GM18907 (cell line): ENCODE measurements at regions not wholly inside any gene's neighbourhood (a gene's known extent, or its start where the extent isn't known, plus 50 kb on each side); places are given as distances from the start of the nearest gene placed in this dataset.
"Not testable (repeated sequence)": the region's sequence is repeated elsewhere in the genome, so short reads cannot be mapped to it uniquely, and the experiment has no call there.

ENCODE experiments used
- ATAC-seq: cut with Tn5 transposase; IDR thresholded peaks from one replicate; pipeline ENCODE4 v1.9.1; 2021; ENCODE audit warnings: mild to moderate bottlenecking, moderate library complexity; ENCODE audit not compliant: unreplicated experiment

DNA sequence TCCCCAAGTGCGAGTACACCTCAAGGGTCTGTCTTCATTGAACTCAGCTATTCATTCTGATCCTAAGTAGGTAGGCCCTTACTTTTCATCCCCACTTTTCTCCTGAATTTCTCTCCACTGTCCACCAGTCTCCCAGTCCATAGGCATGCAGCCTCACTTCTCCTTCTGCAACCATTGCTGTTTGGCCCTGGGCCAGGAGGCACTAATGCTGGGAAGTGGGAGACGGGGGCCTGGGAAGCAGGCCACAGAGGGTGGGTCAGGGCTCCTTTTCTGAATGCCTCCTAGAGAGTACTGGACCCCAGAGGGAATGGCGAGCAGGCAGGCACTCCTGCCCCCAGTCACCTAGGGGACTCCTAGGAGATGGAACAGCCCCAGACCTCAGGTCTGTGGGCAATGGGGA, 203.5 kb upstream of the RPL34 start:
- ATAC-seq, result no peak

DNA sequence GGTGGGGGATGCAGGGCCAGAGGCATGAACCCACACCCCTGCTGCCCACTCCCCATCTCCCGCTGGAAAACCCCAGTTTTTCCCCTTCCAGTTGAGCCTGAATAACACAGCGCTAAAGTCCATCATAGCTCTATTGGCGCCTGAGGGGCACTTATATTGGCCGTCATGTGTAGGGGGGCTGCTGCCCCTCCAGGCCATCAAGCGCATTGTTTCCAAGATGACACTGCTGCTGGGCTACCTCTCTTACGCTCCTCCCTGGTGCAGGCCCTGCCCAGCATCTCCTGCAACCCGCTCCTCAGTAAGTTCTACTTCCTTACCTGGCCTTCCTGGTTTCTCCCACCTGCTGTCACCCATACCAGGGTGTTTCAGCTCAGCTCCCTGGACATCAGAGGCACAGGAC, 205.0 kb upstream of the RPL34 start:
- no peak for ATAC-seq

DNA sequence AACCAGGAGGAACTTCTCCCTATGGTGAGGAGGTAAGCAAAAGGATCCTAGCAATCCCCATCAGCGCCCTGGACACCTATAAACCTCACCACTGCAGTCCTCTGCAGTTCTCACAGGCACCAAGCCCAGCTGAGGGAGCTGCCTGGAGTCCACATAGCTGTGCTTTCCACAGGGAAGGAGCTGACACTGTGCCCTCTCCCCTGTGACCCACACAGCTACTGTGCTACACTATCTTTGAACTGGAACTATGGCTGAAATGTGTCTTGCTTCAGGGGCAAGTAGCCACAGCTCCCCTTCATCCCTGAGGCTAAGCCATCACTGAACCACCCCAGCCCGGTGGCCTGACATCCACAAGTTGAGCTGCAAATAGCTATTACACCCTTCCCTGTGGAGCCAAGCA, 208.5 kb upstream of the RPL34 start:
- ATAC-seq, result no peak

DNA sequence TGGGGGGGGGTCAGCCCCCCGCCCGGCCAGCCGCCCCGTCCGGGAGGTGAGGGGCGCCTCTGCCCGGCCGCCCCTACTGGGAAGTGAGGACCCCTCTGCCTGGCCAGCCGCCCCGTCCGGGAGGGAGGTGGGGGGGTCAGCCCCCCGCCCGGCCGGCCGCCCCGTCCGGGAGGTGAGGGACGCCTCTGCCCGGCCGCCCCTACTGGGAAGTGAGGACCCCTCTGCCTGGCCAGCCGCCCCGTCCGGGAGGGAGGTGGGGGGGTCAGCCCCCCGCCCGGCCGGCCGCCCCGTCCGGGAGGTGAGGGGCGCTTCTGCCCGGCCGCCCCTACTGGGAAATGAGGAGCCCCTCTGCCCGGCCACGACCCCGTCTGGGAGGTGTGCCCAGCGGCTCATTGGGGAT, 210.7 kb upstream of the RPL34 start:
- ATAC-seq, result not testable (repeated sequence)

DNA sequence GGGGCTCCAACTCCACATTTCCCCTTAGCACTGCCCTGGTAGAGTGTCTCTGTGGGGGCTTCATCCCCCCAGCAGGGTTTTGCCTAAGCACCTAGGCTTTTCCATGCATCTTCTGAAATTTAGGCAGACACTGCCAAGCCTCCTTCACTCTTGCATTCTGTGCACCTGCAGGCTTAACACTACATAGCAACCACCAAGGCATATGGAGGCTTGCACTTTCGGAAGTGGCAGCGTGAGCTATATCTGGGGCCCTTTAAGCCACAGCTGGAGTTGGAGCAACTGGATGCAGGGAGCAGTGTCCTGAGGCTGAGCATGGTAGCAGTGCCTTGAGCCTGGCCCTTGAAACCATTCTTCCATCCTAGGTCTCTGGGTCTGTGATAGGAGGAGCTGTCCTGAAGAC, 214.8 kb upstream of the RPL34 start:
- ATAC-seq, result no peak

DNA sequence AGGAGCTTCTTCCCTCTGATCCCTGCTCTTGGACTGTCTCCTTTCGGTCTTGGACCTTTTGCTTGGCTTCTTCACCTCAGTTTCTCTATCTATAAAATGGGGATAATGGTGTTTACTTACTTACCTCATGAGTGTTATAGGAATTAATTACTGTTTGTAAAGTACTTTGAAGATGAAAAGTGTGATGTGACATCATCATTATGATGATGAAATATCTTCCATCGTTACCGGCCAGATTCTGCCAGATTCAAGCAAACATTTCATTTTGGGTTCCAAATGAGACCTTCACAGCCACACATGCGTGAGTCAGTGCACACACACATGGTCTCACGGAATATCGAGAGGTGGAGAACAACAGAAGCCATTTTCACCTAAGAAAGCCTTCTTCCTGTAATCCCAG, 220.1 kb upstream of the RPL34 start:
- ATAC-seq, result no peak

DNA sequence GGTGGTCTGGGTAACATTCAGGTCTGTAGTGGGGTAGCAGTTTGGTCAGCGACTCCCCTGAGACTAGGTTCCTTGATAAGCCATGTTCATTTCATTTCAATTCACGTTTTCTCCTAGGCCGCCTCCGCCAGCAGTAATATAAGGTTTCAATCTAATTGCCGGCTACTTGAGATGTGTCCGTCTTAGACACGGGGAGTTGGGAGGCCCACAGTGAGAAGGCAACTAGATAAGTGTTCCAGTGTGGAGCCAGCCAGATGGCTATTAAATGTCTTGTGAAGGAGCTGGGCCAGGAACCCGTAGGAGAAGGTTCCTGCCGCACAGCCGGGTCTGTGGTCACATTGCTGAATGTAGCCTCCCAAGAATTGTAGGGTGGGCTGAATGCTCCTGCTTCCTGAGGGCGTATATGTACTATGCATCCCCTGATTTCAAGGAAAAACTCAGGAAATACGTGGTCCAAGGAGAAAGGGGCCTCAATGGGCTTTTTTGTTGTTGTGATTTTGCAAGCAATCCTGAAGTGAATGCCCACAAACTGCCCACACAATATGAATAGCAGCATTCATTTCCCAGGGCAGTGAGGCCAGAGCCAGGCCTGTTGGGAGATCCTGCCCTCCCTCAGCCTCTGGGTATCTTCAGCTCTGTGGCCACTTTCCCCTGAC, 220.6 kb upstream of the RPL34 start:
- ATAC-seq, result no peak

DNA sequence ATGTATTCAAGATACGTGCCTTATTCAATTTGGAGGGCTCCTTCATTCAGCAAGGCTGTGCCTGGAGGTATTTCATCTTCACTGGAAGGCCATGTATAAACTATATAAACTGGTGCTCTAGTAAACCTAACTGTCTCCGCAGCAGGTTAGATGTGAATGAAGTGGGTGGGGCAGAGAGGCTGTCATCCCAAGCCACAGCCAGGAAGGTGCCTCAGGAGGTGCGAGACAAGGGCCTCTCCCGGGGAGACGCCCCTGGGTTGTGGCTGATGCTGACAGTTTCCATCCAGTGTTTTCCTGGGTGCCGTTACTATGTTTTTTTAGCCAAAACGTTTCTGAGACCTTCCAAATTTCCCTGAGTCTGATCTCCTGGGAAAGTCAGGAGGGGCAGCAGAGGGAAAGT, 221.5 kb upstream of the RPL34 start:
- no peak for ATAC-seq

DNA sequence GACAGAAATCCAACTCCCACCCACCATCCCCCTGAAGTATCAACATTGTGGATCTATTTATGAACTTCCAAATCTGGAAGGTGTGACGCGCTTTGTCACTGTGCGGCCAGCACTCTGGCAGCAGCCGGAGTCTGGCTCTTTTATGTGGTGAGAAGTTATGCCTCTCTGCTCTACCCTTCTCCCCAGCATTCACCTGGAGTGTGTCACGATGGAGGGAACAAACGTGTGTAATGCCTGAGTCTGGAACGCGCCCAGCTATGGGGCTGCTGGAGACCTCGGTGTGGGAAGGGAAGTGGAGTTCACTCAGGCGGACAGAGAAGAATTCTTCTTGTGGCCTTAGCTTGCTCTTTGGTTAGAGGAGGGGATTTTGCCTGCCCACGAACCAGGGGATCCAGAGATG, 222.1 kb upstream of the RPL34 start:
- ATAC-seq, result no peak

DNA sequence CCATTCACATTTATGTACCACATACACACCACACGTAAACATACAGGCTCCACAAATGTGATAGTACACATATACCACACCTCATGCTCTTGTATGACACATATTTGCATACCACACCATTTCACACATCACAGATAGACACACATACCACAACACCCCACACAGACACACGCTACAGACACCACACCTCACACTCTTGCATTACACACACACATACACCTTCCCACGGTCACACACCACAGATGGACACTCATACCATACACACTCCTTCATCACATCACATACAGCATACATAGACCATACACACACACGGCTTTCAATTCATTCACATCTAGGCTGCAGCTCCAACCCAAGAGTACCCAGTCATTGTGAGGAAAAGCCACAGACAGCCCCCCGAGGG, 222.5 kb upstream of the RPL34 start:
- ATAC-seq, result no peak

DNA sequence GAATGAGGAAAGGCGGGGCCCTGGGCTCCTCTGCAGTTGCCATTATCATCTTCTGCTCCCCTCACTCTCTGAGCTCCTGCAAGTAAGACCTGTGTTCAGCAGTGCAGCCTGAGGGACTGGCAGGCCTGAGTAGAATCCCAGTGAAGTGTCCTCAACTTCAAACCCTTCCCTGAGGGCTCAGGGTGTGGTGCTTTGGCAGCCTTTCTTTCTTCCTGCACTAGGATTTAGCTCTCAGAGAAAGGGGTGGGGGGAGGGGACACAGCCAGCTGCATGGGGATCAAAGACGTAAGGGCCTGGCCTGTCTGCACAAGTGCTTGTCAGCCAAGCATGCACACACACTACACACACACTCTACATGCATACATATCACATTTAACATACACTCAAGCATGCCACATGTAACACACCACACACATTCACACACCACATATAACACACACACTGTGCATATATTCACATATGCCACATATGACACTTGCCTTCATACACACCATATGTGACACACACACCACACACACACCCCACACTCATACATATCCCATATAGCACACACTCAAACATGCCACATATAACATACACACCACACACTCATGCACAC, 223.4 kb upstream of the RPL34 start:
- no peak for ATAC-seq

DNA sequence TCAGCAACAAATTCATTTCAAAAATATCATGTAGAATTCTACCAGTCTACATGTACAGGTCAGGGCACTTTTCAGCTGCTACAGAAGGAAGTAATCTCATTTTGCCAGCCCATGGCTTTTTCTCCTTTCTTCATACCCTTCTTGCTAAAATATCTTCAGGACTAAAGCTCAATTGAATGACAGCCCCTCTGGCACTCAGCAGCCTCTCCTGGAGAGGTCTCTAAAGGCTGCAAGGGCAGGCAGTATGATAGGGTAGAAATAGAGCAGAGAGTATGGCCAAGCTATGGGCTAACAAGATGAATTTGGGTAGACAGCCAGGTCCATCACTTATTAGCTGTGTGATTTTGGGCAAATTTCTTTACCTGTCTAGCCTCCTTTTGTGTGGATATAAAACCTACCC, 224.6 kb upstream of the RPL34 start:
- no peak for ATAC-seq

DNA sequence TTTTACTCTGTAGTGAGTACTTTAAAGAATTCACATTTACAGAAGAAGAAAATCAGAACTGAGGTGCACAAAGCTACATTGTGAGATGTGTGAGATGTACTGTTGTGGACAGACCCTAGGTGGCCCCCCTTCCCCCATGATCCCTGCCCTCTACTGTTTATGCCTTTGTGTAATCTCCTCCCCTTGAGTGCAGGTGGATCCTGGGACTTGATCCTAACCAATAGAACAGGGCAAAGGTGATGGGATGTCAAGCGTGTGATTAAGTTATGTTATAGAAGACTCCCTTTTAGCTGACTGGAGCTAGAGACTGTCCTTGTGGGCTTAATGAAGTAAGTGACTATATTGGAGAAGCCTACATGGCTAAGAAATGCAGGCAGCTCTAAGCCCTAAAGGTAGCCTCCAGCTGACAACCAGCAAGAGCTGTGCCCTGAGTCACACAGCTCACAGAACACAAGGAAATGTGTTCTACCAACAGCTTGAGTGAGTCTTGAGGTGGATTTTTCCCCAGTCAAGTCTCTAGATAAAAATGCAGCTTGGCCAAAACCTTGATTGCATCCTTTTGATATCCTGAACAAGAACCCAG, 225.2 kb upstream of the LEF1 start:
- ATAC-seq, result no peak

DNA sequence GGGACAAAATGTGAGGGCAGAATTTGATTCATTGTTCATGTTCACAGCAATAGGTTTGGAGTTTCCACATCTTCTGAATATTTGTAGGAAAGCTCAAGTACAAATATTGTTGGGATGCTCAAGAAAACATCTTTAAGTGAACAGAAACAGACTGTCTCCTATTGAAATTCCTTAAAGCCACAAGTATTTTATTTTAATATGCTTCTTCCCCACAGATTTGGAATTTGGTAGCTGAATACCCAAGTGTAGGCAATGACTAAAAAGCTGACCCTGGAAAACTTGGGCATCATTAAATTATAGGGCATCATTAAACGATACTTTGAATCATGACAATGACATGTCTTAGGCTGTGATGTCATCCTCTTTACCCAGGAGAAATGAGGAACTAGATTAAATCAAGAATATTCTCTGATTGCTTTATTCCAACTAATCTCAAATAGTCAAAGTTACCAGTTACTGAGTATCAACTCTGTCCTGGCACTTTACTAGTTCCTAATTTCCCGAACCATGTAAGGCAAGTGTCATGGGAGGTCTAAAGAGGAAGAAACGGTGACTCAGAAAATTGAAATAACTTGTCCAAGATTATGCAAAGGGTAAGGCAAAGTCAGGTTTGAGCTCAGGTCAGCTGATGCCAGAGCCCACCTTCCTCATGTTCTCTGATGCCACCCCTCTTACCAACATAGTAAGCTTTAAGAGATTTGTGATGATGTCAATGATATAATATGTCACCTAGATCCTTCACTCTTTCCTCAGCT, 223.1 kb upstream of the LEF1 start:
- ATAC-seq, result no peak

DNA sequence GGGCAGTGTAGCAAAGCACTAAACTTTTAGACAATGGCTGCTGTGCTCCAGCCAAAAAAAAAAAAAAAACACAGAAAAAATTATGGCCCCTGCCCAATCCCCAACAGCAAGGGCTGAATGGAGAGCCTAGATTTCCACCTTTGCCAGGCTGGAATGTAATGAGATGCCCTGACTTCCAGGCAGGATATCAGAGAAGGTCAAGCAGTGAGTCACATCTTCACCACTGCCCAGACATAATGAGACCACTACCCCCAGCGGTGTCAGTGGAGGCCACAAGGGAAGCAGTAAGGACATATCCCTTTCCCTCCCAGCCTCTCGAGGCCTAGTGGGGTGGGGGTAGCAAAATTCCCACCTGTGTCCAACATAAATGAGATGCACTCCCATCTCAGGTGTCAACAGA, 216.3 kb upstream of the LEF1 start:
- no peak for ATAC-seq

DNA sequence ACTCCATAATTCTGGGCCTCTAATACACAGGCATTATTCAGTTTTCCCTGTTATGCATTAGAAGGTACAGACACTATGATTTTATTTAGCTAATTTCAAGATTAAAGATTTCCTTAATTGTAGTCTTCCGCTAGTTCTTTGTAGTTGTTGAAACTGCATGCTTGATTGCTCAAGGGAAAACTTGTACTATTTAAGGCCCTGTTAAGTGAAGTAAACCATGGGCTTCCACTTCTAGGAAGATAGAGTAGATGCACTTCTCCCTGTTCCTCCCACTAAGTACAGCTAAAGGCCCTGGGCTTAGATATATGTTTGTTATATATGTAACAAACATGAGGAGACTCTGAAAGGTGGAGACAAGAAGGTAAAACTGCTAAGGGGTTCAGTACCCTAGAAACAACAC, 215.8 kb upstream of the LEF1 start:
- ATAC-seq, result no peak

DNA sequence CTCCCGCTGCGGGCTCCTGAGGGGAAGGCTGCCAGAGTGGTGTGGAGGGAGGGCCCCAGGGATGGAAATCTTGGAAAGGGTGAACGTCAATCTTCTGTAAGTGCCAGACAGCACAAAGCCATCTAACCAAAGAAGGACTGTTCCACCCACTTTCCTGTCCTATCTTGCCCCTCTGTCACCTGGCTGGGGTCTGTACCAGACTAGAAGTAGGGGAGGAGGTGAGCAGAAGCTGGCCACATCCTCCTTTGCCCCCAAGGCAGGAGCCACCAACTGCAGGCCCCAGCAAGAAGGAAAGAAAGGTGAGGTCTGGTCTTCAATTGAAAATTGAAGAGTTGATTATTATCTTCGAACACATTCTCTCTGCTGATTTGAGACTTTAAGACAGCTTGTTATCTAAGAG, 214.4 kb upstream of the LEF1 start:
- ATAC-seq, result no peak

DNA sequence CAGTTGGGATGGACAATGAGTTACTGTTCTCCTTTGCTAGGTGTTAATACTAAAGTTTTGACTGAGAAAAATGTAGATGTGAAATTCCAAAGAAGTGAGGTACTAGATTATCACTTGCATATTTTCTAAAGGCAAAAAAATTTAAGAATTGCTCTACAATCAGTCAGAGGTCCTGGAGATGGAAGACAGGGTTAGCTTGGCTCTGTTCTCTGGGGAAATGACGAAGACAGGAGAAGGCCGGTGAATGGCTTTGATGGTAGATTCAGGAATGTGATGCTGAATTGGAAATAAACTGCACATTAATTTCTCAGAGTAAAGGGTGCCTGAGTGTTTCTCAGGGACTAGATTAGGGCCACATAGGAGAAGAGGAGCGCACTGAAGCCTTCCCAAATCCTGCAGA, 214.0 kb upstream of the LEF1 start:
- no peak for ATAC-seq

DNA sequence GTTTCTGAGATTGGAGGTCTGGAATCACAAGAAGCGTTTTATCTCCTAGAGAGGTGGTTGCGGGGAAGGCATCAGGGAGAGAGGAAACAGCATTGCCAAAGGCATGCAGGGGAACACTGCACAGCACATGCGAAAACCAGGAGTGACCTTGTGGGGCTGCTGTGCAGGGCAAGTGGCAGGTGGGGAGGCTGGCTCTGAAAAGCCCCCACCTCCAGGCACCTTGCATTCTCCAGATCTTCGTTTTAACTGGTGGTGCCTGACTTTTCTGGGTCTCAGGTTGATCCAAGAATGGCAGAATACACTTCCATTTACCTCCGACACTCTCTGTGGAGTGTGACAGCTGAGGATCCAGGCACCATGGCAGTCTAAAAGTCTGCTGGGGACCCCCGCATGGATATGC, 209.4 kb upstream of the LEF1 start:
- no peak for ATAC-seq

DNA sequence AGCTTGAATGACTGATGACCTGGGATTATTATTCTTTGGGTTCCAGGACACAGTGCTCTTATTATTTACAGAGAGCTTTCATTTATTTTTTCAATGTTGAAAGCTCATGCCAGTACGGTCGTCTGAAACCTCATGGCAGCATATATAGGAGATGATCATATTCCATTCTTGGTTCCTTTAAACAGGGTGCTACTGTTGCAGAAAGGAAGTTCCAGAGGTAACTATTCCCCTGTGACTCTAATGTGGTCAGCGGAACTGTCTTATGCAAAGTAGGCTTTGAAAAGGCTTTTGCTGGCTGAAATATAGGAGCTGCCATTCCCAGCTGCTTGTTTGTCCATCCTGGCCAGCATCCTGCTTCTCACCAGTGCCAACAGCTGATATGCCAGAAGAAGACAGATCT, 208.3 kb upstream of the LEF1 start:
- ATAC-seq, result no peak

DNA sequence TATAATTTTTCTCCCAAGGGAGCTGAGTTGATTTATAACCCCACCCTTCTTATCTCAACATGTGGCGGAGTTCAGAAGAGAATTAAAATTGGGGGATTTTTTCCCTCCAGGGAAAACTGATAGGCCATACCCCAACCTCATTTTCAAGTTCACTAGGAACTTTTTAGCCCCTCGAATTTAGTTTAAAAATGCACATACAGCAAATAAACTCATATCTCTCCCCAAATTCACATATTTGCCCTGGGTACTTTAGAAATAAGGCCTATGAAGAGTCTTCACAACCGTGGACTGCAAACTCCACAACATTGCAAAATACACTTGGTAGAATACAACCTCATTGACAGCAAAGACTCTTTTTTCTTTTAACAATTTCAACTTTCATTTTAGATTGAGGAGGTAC, 206.7 kb upstream of the LEF1 start:
- no peak for ATAC-seq

DNA sequence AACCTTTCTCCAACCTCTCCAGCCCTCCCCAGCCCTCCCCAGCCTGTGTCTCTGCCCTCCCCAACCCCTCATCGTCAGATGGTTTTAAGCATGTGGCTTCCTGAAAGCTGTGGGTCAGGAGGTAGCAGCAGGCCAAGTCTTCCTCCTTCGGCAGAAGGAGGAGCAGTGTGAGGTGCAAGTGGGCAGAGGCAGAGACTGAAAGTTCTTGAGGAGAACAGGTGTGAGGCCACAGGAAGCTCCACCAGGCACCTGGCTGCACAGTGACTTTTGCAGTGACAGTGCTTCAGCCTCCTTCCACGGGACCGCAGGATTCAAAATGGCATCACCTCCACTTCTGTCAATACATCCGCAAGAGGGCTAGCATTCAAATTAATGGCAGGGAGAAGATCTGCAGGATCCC, 203.9 kb upstream of the LEF1 start:
- ATAC-seq, result no peak
